ENCODE measurements at regions not wholly inside any gene's neighbourhood (a gene's known extent, or its start where the extent isn't known, plus 50 kb on each side); places are given as distances from the start of the nearest gene placed in this dataset.

DNA sequence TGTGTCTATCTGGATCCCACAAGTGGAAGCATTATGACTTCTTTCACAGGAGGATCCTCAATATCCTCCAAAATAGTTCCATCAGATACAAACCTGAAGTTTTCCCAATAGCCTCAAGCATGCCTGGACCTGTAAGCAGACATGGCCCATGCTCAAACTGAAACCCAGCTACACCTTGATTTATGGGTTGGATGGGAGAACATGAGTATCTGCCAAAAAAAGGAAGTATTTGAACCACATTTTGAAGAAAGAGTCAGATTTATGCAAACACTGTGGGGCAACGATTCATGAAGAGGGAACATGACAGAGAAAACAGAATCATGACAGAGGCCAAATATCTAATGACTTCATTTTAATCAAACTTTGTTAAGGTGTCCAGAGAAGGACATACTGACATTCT lies 351.0 kb upstream of the NFIA start:
- TF ChIP-seq, protein P1, sequence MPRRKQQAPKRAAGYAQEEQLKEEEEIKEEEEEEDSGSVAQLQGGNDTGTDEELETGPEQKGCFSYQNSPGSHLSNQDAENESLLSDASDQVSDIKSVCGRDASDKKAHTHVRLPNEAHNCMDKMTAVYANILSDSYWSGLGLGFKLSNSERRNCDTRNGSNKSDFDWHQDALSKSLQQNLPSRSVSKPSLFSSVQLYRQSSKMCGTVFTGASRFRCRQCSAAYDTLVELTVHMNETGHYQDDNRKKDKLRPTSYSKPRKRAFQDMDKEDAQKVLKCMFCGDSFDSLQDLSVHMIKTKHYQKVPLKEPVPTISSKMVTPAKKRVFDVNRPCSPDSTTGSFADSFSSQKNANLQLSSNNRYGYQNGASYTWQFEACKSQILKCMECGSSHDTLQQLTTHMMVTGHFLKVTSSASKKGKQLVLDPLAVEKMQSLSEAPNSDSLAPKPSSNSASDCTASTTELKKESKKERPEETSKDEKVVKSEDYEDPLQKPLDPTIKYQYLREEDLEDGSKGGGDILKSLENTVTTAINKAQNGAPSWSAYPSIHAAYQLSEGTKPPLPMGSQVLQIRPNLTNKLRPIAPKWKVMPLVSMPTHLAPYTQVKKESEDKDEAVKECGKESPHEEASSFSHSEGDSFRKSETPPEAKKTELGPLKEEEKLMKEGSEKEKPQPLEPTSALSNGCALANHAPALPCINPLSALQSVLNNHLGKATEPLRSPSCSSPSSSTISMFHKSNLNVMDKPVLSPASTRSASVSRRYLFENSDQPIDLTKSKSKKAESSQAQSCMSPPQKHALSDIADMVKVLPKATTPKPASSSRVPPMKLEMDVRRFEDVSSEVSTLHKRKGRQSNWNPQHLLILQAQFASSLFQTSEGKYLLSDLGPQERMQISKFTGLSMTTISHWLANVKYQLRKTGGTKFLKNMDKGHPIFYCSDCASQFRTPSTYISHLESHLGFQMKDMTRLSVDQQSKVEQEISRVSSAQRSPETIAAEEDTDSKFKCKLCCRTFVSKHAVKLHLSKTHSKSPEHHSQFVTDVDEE (CRISPR knock-in tag; IDR thresholded peaks at IDR 0.05): no peak
- TF ChIP-seq ARNTL (CRISPR knock-in tag; IDR thresholded peaks at IDR 0.05; ENCODE audit: borderline replicate concordance, low read depth) (no peak), ZFP3 (CRISPR knock-in tag; IDR thresholded peaks at IDR 0.05) (no peak), RARB (CRISPR knock-in tag; IDR thresholded peaks at IDR 0.05) (no peak), ZNF8 (CRISPR knock-in tag; IDR thresholded peaks at IDR 0.05) (no peak), ZNF70 (CRISPR knock-in tag; IDR thresholded peaks at IDR 0.05) (no peak), ISL1 (CRISPR knock-in tag; IDR thresholded peaks at IDR 0.05) (no peak), ZC3H10 (CRISPR knock-in tag; IDR thresholded peaks at IDR 0.05) (no peak), ZFP30 (CRISPR knock-in tag; IDR thresholded peaks at IDR 0.05) (no peak), TOX (CRISPR knock-in tag; IDR thresholded peaks at IDR 0.05; ENCODE audit: borderline replicate concordance) (no peak)
- TF ChIP-seq, protein P2, sequence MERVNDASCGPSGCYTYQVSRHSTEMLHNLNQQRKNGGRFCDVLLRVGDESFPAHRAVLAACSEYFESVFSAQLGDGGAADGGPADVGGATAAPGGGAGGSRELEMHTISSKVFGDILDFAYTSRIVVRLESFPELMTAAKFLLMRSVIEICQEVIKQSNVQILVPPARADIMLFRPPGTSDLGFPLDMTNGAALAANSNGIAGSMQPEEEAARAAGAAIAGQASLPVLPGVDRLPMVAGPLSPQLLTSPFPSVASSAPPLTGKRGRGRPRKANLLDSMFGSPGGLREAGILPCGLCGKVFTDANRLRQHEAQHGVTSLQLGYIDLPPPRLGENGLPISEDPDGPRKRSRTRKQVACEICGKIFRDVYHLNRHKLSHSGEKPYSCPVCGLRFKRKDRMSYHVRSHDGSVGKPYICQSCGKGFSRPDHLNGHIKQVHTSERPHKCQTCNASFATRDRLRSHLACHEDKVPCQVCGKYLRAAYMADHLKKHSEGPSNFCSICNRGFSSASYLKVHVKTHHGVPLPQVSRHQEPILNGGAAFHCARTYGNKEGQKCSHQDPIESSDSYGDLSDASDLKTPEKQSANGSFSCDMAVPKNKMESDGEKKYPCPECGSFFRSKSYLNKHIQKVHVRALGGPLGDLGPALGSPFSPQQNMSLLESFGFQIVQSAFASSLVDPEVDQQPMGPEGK (CRISPR knock-in tag; IDR thresholded peaks at IDR 0.05; ENCODE audit: borderline replicate concordance): no peak
- TF ChIP-seq, protein P3, sequence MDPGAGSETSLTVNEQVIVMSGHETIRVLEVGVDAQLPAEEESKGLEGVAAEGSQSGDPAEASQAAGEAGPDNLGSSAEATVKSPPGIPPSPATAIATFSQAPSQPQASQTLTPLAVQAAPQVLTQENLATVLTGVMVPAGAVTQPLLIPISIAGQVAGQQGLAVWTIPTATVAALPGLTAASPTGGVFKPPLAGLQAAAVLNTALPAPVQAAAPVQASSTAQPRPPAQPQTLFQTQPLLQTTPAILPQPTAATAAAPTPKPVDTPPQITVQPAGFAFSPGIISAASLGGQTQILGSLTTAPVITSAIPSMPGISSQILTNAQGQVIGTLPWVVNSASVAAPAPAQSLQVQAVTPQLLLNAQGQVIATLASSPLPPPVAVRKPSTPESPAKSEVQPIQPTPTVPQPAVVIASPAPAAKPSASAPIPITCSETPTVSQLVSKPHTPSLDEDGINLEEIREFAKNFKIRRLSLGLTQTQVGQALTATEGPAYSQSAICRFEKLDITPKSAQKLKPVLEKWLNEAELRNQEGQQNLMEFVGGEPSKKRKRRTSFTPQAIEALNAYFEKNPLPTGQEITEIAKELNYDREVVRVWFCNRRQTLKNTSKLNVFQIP (CRISPR knock-in tag; IDR thresholded peaks at IDR 0.05; ENCODE audit: borderline replicate concordance, low read depth): no peak
